Islet precursor cell (in vitro differentiated cells): ENCODE measurements at regions not wholly inside any gene's neighbourhood (a gene's known extent, or its start where the extent isn't known, plus 50 kb on each side); places are given as distances from the start of the nearest gene placed in this dataset.
A peak's percentile ranks its signal among the peaks of the same experiment; 100 is the strongest.

Experiments
- DNase-seq: peaks from one replicate; pipeline ENCODE4 v3.0.0-alpha.2; 2018

DNA sequence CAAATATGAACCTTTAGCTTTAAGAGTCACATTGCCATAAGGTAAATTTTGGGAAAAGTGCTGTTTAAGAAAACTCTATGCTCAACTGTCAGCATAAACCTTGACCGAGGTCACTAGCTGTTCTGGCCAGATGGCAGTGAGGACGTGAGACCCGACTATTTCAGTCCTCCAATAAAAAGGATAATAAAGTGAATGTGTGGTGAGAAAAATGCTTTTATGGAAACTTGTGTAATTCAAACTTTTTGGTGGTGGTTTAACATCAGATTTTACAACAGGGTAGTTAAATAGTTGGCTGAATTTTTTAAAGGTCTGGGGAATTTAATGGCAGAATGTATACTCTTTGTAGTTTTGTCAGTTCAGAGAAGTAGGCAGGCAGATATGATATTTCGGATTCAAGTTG, 391.1 kb downstream of the PMP22 start:
- no peak for DNase-seq

DNA sequence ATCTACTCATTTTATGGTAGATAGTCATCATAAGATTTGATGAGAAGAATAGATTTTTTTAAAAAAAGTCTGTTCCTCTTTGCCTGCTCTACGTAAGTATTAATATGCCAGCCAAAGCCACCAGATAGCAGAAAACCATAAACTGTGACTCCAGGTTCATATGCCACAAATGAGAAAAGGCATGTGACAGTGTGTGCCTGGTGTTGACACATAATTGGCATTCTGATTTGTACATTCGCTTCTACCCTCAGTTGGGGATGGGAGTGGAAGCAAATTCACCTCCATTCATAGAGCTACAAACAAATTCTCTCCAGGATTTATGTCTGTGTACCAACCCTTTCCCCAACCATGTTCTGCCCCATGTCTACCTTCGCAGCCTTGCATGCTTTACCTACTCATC, 391.6 kb downstream of the PMP22 start:
- no peak for DNase-seq

DNA sequence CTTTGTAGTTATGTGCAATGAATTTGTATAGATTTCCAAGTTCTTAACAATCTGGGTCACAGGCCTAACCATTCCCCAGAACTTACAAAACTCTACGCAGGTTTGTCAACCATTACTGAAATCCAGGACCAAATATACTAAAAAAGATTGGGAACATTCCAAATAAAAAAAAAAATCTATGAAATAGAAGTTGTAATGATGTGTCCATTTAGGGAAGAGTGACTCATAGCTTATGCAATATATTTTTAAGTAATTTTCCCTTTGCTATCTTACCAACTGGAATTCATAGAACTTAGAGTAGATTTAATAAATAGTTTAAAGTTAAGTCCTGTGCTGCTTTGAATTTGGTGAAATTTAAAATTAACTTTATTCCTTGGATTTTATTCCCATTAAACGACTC, 393.2 kb downstream of the PMP22 start:
- no peak for DNase-seq

DNA sequence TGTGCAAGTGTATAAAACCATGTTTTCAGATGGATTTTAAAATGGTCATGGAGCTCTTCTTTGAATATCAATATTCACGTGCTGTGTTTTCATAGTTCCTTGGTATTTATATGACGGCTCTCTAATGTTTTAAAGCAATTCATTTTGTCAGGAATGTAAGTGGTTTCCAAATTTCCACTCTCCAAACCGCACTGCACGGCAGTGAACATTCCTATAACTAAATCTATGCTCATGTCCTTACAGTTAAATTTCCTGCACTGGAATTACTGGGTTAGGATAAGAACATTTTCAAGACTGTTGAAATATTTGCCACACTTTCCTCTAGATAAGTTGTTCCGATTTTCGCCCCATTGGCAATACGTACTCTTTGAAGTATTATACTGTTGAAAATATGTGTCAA, 398.9 kb downstream of the PMP22 start:
- DNase-seq, result no peak

DNA sequence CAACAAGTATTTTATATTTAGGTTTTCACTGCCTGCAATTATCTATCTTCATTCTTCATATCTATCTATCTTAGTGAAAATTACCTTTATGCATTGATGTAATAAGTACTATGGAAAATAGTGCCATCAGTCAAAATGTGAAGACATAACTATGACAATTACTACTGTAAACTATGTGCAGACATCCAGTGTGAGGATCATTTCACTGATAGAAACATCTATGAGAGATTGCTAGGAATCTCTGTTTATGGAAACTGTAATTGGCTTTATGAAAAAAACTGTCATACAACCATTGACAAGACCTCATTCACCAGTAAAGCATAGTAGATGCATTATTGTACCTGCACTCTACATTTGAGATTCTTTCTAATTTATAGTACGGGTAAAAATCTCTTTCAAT, 401.0 kb downstream of the PMP22 start:
- DNase-seq, result no peak

DNA sequence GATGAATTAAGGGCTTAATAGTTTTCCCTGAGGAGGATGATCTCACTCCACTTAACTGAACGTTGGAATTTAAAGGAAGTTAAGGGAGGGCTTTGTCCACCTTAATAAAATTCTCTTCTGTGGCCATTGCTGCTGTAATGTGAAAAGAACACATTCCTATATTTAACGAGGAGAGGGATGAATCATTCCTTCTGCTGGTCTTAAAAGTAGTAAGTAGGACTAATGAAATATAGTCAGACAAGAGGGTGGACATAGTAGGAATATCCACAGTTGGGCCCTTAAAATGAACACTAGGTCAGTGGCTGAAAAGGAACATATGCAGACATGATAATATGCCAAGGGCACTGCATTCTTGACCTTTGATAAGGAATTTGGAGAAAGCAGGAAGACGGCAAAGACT, 405.6 kb downstream of the PMP22 start:
- DNase-seq, result no peak

DNA sequence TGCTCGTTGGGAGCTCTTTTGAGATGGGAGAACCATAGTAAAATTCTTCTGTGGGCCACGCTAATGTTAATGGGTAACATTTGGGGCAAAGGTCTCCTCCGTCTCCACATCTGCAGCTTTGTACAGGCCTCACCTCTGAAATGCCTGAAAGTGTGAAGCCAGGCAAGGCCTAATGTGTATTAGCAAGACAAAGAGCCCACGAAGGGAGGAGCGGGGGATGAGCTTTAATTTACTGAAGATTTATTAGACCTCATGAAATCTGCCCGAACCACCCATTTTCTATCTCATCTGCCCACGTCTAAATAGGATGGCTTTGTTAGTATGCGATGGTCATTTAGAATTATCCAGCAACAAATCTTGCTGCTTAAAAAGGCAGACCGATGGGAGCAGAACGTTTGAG, 408.9 kb downstream of the PMP22 start:
- DNase-seq, result no peak

DNA sequence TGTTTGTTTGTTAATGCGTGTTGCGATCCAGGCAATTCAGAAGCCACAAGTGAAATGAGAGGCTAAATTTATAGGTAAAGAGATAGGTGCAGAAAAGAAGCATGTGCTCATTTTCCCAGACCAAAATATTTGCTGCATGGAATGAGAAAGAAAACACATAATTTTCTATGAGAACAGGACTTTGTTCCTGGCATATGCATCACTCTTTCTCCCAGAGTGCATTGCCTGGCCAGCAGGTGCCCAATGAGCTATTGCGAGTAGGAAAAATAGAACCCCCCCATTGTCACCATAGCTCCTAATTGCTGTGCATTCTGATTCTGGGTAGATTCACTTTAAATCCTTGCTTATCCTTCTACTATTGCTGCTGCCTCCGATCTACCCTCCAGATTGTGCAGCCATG, 410.4 kb downstream of the PMP22 start:
- DNase-seq, result no peak

DNA sequence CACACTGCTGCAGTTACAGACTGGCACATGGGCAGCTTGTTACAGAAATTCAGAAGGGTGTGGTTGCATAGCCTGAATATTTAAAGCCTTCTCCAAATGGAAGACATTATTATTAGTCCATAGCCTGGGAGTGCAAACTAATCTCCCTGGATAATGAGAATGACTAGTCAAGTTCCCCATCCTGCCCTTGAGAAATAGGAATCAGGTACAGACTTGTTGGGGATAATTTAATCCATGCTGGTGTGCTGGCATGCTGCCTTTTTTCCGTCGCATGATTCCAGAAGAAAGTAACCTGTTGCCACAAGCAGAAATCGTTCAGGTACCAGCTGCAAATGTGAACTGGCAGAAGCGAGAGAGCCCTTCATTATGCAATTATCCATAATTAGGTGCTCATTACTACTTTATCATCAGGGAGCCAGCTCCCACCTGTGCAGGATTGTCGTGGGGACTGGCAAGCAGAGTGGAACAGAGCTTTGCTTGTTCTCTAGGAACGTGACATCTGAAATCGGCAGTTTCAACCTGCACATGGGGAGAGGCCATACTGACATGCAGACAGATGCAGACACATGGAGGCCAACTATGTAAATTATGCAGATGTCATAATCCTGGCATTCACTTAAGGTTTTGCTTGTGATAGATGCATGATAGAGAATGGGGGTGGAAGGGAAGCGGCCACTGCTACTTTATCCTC, 419.4 kb downstream of the PMP22 start:
- peak; percentile 66 for DNase-seq

DNA sequence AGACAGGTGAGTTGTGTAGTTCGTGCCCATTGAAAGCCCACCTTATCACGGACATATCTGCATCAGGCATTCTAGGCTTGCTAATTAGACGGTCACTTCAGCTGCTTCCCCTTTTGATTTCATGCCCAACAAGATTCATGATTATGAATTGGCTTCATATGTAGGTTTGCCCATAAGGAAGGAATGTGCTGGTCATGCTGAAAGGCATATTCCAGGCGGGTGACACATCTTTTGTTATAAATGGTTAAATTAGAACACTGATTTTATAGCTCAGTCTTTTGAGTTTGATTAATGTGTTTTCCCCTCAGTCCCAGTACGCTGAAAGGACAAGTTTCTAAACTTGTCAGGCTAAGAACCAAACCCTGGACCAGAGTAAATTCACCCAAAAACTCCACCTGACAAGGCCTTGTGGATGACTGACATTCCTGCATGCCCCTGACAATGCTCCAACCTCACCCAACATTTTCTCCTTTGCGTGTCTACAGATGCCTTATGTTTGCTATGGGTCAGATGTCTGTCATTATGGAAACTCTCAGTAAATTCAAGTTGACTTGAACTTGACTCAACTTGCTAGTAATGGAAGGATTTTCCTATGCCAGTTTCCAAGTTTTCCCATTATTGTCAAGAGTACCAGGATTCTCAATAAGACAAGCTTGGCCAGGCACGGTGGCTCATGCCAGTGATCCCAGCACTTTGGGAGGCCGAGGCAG, 421.9 kb downstream of the PMP22 start:
- DNase-seq, result no peak

DNA sequence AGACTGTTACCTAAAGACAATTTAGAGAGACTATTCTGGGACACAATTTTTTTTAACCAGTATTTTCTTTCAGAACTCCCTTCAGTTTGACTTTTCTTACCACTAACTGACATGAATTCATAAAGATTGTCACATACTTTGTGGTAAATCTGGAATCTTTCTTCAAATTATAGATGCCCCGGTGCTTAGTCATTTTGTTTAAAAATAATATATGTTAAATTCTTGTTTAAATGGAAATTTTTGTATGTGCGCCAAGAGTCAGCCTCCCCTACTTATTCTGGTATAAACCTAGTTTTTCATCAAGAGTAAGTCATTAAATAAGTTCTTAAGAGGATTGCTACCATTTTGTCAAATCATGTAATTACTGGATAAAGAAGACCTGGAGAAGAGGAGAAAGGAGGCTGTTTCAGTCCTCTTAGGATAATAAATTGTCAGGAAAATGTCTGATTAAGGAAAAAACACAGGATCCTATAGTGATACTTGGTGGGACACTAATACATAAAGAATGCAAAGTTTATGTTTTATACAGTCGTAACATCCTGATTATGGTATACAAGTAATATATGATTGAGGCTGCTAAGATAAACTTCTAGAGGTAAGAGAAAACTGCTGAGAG, 424.4 kb downstream of the PMP22 start:
- no peak for DNase-seq

DNA sequence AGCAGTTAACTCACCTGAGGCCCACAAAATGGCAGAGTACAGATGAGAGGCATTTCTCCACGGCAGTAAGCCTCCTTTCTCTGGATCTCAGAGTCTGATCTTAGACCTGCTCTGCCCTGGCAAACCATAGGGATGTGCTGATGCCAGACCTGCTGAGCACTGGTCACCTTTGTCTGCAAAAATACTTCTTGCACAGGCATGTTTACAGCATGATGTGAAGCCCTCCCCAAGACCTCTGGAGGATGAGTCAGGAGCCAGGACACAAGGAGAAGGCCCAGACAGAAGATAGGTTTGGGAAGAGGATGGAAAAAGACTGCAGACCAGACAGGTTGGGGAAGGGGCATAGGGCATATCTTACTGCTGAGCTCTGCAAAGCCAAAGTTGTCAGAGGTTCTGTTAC, 426.6 kb downstream of the PMP22 start:
- no peak for DNase-seq

DNA sequence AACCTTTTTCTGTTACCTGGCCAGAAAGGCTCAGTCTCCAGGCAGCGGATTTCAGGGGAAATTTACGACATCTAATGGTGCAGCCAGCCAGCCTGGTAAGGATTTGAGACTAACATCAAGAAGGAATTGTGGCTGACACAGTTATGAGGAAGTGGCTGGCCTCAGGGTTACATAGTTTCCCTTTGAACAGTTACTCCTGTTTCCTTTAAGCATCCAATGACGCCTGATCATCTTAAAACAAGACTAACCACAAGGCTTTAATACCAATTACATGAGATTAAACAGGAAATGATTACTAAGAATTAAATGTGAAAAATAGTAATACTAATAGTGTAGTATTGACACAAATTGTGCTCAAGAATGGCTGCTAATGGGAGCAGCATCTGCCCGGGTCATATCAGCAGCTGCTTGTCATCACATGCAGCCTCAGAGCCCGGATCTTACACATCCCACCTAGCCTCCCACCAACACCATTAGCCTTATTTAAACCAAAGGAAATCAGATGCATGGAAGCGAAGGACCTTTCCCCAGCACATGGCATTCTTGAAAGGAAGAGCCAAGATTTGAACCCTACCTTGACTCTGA, 431.8 kb downstream of the PMP22 start:
- no peak for DNase-seq

DNA sequence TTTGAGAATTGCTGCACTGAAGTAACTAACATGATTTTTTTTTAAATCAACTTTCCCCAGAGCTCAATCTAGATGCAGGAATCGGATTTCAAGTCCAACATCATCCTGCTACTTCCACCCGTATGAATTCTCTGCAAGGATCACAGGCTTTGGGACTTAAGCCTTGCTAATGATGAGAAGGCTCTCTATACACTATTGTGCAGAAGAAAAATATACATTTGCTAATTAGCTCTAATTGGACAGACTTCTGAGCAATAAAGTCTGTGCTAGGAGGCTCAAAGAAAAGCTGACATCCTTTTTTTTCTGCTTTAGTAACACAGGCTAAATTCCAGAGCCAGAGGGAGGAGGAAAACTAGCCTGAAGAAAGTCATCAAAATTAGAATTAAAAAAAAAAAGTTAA, 433.6 kb downstream of the PMP22 start:
- DNase-seq, result no peak

DNA sequence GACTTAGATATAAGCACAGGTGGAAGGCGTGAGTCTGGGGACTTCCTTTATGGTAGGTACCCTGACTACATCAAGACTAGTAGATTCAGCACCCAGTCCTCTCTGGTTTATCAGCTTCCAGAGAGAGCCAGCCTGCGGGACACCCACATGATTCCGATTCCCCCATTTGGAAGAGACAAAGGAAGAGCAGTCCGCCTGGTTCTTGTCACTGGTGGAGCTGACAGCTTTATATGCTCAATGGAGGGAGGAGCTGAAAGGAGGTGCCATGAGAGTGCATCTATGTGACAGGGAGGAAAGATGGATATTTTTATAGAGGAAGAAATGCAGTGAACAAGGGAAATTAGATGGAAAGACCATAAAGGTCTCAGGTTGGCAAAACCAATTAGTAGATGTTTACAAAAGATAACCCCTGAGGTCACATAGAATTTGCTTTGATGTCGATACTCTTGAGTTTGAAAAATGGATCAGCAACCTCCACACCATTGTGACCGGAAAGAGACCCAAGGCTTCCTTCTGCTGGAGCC, 437.7 kb downstream of the PMP22 start:
- peak; percentile 89 for DNase-seq

DNA sequence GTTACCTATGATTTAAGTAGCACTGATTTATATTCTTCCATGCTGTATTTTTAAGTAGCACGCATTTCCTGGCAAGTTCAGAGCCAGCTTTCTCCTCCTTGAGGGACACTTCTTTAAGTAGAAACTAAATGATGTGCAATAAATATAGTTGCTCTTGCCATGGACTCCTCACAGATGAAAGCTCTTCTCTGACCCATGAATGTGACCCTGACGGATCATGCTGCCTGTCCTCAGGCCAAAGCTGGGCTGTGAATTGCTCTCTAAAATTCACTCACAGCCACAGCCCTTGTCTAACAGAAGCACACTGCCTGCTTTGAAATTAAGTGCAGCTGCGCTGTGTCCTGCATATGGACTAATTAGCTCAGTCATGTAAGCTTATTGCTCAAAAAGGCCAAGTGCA, 438.8 kb downstream of the PMP22 start:
- DNase-seq, result no peak

DNA sequence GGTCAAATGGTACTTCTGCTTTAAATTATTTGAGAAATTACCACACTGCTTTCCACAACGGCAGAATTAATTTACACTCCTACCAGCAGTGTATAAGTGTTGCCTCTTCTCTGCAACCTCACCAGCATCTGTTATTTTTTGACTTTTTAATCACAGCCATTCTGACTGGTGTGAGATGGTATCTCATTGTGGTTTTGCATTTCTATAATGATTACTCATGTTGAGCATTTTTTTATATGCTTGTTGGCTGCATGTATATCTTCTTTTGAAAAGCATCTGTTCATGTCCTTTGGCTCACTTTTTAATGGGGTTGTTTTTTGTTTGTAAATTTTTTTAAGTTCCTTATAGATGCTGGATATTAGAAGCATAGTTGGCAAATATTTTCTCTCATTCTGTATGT, 446.7 kb downstream of the PMP22 start:
- DNase-seq, result no peak

DNA sequence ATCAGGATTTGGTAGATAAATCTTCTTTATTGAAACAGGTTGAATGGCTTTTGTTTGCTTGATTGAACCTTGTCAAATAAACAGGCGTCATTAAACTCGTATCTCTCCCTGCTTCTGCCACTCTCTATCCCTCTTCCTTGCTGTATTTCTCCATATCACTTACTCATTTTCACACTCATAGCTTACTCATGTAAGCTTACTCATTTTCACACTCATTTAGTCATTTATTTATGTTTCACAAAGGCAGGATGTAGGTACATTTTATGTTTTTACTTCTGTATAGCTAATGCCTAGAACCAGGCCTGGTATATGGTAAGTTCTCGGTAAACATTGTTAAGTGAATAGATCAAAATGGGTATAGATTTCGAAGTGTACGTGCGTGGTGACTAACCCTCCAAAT, 450.0 kb downstream of the PMP22 start:
- no peak for DNase-seq

DNA sequence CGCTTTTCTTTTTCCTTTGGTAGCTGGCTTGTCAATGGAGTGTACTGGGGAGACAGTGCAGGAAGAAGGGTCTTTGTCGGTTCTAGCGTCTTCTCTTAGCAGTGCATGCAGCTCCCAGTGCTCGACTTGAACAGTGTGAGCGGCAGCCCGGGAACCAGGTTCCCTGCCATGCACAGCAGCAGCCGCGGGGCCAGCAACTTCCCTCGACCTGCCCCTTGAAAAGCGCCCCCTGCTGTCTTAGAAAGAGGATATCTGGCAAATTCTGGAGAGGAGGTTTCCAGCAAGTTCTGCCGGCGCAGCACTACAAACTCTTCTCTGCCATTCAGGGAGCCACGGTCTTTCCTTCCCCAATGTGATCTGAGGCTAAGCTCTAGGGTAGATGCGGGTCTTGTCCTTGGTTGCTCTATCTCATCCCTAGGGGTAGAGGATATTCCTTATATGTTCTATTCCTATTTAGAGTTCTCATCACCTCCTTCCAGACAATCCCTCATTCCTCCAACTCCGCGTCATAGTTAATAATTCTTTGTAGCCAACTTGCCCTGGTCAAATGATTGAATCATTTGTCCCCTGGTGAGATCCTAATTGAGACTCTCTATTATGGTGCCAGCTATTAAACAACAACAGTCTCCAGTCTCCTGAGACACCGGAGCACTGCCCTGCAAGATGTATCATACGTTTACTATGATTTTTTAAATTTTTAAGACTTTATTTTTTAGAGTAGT, 451.3 kb downstream of the PMP22 start:
- peak; percentile 88 for DNase-seq

DNA sequence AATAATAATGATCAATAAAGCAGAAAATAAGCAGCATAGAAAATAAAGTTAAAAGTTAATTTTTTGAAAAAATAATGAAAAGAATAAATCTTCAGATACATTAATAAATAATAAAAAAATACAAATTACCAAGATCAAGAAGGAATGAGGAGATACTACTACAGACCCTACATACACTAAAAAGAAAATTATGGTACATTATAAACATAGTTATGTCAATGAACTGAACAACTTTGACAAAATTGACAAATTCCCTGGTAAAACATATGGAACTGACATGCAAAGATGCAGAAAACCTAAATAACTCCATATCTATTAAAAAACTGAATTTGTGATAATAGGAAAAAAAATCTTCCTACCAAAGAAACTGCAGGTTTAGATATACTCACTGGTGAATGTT, 456.7 kb downstream of the PMP22 start:
- no peak for DNase-seq

DNA sequence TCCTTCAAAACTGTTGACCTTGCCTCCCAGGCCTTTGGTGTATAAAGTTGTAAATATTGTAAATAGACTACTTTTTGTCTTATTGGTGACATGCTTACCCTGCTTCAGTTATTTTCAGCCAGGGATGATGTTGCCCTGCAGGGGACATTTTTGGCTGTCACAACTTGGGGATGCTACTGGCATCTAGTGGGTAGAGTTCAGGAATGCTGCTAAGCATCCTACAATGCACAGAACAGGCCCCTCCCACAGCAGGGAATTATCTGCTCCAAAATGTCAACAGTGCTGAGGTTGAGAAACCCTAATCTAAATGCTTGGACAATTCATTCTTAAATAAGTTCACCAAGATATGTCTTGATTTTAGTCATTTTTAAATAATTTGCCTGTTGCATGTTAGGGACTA, 459.8 kb downstream of the PMP22 start:
- peak; percentile 62 for DNase-seq

DNA sequence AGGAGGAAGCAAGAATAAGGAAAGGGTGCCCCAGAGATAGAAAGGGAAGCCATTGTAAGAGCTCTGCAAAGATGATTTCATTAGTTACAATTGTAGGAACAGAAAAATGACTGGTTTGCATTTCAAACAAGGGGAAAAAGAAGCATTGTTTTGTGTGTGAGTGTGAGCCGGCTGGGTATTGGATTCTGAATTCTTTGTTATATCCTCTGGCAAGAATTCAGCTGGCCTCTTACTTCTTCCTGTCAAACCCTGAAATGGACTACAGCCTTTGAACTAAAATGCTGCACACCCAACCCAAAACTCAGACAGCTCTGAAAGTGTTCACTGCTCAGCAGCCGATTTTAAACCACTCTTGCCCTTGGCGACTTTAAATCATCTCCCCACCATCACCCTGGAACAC, 461.3 kb downstream of the PMP22 start:
- DNase-seq, result no peak

DNA sequence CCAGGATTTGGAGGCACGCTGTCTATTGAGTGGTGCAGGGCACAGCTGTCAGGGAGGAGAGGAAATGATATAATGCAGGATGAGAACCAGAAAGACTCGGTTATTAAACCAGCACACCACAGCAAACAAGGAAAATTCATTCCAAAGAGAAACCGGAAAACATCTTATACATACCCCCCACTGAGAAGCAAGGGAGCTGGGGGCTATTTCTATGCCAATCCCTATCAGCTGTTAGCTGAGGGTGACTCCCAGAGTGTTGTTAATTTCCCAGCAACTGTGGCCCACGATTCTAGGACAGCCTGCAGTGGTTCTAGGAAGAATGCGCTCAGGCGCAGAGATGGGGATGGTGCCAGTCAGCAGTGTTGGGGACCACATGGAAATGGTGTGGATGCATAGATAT, 467.3 kb downstream of the PMP22 start:
- no peak for DNase-seq
